HepG2 (cell line): ENCODE measurements at regions not wholly inside any gene's neighbourhood (a gene's known extent, or its start where the extent isn't known, plus 50 kb on each side); places are given as distances from the start of the nearest gene placed in this dataset.

Source experiments
- CTCF ChIP-seq: sonication (generic); formaldehyde crosslinking; IDR thresholded peaks from 2 replicates; pipeline ENCODE4 v1.5.0; 2020; ENCODE audit warnings: mild to moderate bottlenecking, missing genetic modification reagents, moderate library complexity
- EP300 ChIP-seq, 3 experiments: sonication (generic) in 1 of 3; formaldehyde crosslinking in 1 of 3; IDR thresholded peaks; 2 replicates each; pipeline versions ENCODE4 v1.5.1 to v1.6.1; 2011 to 2020; ENCODE audit warnings: low read depth in 2 of 3, low read length in 2 of 3, borderline replicate concordance in 1 of 3, improper control_type of control experiment in 1 of 3, mild to moderate bottlenecking in 1 of 3, missing genetic modification reagents in 1 of 3, moderate library complexity in 1 of 3
- FOXP4 ChIP-seq: sonication (generic); formaldehyde crosslinking; IDR thresholded peaks from 2 replicates; pipeline ENCODE4 v1.4.0; 2020; ENCODE audit warnings: missing genetic modification reagents
- HNF4A ChIP-seq: sonication (generic); formaldehyde crosslinking; IDR thresholded peaks from 2 replicates; pipeline ENCODE4 v1.4.0; 2020; ENCODE audit warnings: missing genetic modification reagents
- PLSCR1 ChIP-seq: sonication (generic); formaldehyde crosslinking; IDR thresholded peaks from 2 replicates; pipeline ENCODE4 v1.5.0; 2020; ENCODE audit warnings: missing genetic modification reagents, mild to moderate bottlenecking, borderline replicate concordance
- SIN3A ChIP-seq: IDR thresholded peaks from 2 replicates; pipeline ENCODE4 v1.6.1; 2011; ENCODE audit warnings: low read depth, mild to moderate bottlenecking, control low read depth, low read length, borderline replicate concordance

GRCh38 chr4:96845819-96846218 lies 1005.9 kb downstream of the PDHA2 start:
- TF ChIP-seq SIN3A (no peak), EP300 (IDR thresholded peaks at IDR 0.05; ENCODE audit: low read depth in 2 of 2, low read length in 2 of 2) (no peak), EP300 (CRISPR knock-in tag; IDR thresholded peaks at IDR 0.05; ENCODE audit: borderline replicate concordance) (no peak), CTCF (no peak), HNF4A (CRISPR knock-in tag) (no peak), FOXP4 (CRISPR knock-in tag) (no peak), PLSCR1 (CRISPR knock-in tag) (no peak)
